PFSK-1 (cell line): ENCODE measurements at regions not wholly inside any gene's neighbourhood (a gene's known extent, or its start where the extent isn't known, plus 50 kb on each side); places are given as distances from the start of the nearest gene placed in this dataset.

Experiments used
- POLR2AphosphoS5 ChIP-seq: IDR thresholded peaks from 2 replicates; pipeline ENCODE4 v1.6.1; 2012; ENCODE audit warnings: low read depth, mild to moderate bottlenecking, control low read depth, low read length, moderate library complexity
- REST ChIP-seq, 2 experiments: IDR thresholded peaks; 2 replicates each; pipeline versions ENCODE4 v1.6.1 to v1.8.0; 2011 to 2012; ENCODE audit warnings: low read depth in 2 of 2, low read length in 2 of 2, control low read depth in 1 of 2, inconsistent platforms in 1 of 2, mild to moderate bottlenecking in 1 of 2, moderate library complexity in 1 of 2; ENCODE audit not compliant: insufficient read depth in 1 of 2
- TAF1 ChIP-seq: IDR thresholded peaks from 2 replicates; pipeline ENCODE4 v1.6.1; 2012; ENCODE audit warnings: low read length, control low read depth, borderline replicate concordance; ENCODE audit not compliant: insufficient read depth

- TF ChIP-seq TAF1 (no peak), POLR2AphosphoS5 (no peak), REST (IDR thresholded peaks at IDR 0.05; ENCODE audit: insufficient read depth in 1 of 2, low read depth in 2 of 2, low read length in 2 of 2) (no peak)
Measured at GRCh38 chr11:98600103-98600502, 420.6 kb upstream of the CNTN5 start.
